Right lobe of liver (tissue), 6 donors: ENCODE measurements at regions not wholly inside any gene's neighbourhood (a gene's known extent, or its start where the extent isn't known, plus 50 kb on each side); places are given as distances from the start of the nearest gene placed in this dataset.

Experiments
- ATAC-seq, 4 donors: fragments of 200-7000 bp; cut with Tn5 transposase; one replicate each; pipeline ENCODE4 v1.9.1; 2020; ENCODE audit warnings: mild to moderate bottlenecking in 4 of 4, moderate library complexity in 4 of 4
- DNase-seq, 3 donors: peaks; one replicate each; pipeline ENCODE4 v3.0.0-alpha.2; 2020
- H3K27ac ChIP-seq, 3 donors: fragments of 200-600 bp; one replicate each; pipeline ENCODE4 v1.8.0; 2022
- H3K27me3 ChIP-seq, 2 donors: fragments of 200-600 bp; one replicate each; pipeline ENCODE4 v1.8.0; 2022
- H3K36me3 ChIP-seq, 4 donors: fragments of 200-600 bp; sonication (generic) in 1 of 4; one replicate each; pipeline versions ENCODE4 v1.5.1 to v1.8.0; 2017 to 2022; ENCODE audit warnings: control low read depth in 1 of 4
- H3K4me1 ChIP-seq, 4 donors: fragments of 200-600 bp; sonication (generic) in 1 of 4; one replicate each; pipeline versions ENCODE4 v1.5.1 to v1.8.0; 2017 to 2022; ENCODE audit warnings: control low read depth in 1 of 4
- H3K4me3 ChIP-seq, 3 donors: fragments of 200-600 bp; one replicate each; pipeline ENCODE4 v1.8.0; 2022
- H3K9me3 ChIP-seq, 4 donors: fragments of 200-600 bp; sonication (generic) in 1 of 4; one replicate each; pipeline versions ENCODE4 v1.5.1 to v1.8.0; 2017 to 2022; ENCODE audit warnings: control low read depth in 1 of 4
- CTCF ChIP-seq, 4 donors: fragments of 200-600 bp in 3 of 4; fragments of 450-650 bp in 1 of 4; IDR thresholded peaks; one replicate each; pipeline versions ENCODE4 v1.5.1 to v1.8.0; 2016 to 2022; ENCODE audit warnings: antibody characterized with exemption in 4 of 4, mild to moderate bottlenecking in 2 of 4
- POLR2A ChIP-seq: fragments of 450-650 bp; IDR thresholded peaks from one replicate; pipeline ENCODE4 v1.6.1; 2017; ENCODE audit warnings: antibody characterized with exemption, mild to moderate bottlenecking
- WGBS: methylation state at CpG from one replicate; pipeline ENCODE4 v1.1.6; 2018; ENCODE audit warnings: low coverage, low lambda C conversion rate; ENCODE audit not compliant: insufficient coverage; ENCODE audit errors: missing lambda C conversion rate; 5-methylcytosine and 5-hydroxymethylcytosine counted together
- intact Hi-C, 2 donors: fragments of 100-400 bp; cut with DNase I; formaldehyde crosslinking; loops; one replicate each; pipeline versions ENCODE4 v1.11.2 to v1.14.1; 2022
- donor health status: DM: no; HTN: yes; CAD: no.
- donor health status: DM: no; HTN: no; CAD: no.
- donor health status: DM: no; HTN: no; CAD: no.
- donor health status: DM: no; HTN: yes; CAD: no.
- donor health status: DM: no; HTN: yes; CAD: no.

DNA sequence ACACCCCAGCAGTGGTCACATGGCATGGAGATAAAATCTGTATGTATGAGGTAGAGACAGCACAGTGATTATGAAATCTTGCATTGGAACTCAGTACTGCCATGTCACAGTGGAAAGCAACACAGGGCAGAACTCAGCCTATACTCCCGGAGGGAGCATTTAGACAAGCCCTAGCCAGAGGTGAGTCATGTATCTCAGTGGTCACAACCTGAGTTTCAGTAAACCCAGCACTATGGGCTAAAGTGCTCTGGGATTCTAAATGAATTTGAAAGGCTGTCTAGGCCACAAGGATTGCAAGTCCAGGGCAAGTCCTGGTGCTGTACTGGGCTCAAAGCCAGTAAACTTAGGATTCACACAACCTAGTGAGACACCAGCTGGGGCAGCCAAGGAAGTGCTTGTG, 1717.1 kb upstream of the RAG2 start:
- Histone ChIP-seq H3K36me3 (no peaks in the 10 kb centered on the region), H3K27me3 (no peaks in the 10 kb centered on the region), H3K4me1 (no peaks in the 10 kb centered on the region), H3K4me3 (no peak overlapping the region), H3K9me3 (no peaks in the 10 kb centered on the region), H3K27ac (no peak overlapping the region)
- no peak for ATAC-seq
- no peak for TF ChIP-seq CTCF (IDR thresholded peaks at IDR 0.05)
- TF ChIP-seq POLR2A: no peak
- intact Hi-C loops: no loop called here
- DNase-seq: no peak
- WGBS: 100% methylated on average over 1 of the region's 1 CpG

DNA sequence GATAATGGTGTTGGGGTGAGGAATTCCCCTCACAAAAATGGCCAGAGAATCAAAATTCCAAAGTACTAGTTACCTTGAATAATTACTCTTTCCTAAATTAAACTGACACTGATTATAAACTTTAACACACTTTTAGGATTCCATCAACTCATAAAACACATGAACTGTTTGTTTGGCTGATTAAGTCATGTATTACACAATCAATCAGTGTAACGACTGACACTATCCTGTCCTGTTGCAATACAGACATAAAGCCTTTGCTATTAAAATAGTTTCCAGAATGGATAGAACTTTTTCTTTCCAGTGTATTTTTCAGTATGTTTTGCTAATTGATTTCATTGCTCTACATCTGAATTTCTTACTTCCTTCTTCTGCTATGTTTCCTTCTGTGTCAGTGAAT, 1709.4 kb upstream of the RAG2 start:
- intact Hi-C loops: no loop called here

GRCh38 chr11:38305682-38306081, 1707.6 kb upstream of the RAG2 start:
- DNase-seq (no peak), ATAC-seq (no peak)
- Histone ChIP-seq H3K9me3 (no peaks in the 10 kb centered on the region), H3K4me3 (no peak overlapping the region), H3K36me3 (no peaks in the 10 kb centered on the region), H3K27me3 (peaks cover 0 to 3% of the 10 kb centered on the region in 2 donors), H3K4me1 (no peaks in the 10 kb centered on the region), H3K27ac (no peak overlapping the region)
- TF ChIP-seq POLR2A (no peak), CTCF (IDR thresholded peaks at IDR 0.05) (no peak)
- WGBS: 45% methylated on average over 5 of the region's 6 CpGs
- intact Hi-C loops: no loop called here

More for the DNA sequence above, 1709.4 kb upstream of the RAG2 start:
- Histone ChIP-seq H3K9me3 (no peaks in the 10 kb centered on the region), H3K4me1 (no peaks in the 10 kb centered on the region), H3K36me3 (no peaks in the 10 kb centered on the region), H3K27me3 (peaks cover 0 to 3% of the 10 kb centered on the region in 2 donors), H3K4me3 (no peak overlapping the region), H3K27ac (no peak overlapping the region)
- DNase-seq (no peak), ATAC-seq (peak in 1 of 4 donors; percentile 15)
- 21% methylated on average over 1 of the region's 1 CpG for WGBS
- TF ChIP-seq CTCF (IDR thresholded peaks at IDR 0.05) (no peak), POLR2A (no peak)

DNA sequence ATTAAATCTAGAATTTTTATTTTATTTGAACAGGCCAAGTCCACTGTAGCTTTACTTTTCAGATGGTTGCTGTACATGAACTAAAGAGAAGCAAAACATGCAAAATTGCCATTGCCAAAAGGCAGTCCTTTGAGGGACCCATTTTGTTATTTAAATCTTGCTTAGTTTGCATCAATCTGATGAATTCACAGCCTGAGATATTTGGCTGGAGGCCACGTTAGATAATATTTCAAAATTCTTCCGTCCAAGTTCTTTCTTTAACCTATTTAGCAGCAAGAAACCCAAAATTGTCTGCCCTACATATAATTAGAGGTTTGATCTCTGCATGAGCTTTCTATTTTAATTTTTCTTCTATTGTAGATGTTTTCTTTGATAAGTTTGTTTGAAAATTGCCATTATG, 1706.9 kb upstream of the RAG2 start:
- H3K9me3 ChIP-seq: no peaks in the 10 kb centered on the region
- intact Hi-C loops: no loop called here
- H3K4me3 ChIP-seq: no peak overlapping the region
- ATAC-seq (no peak), DNase-seq (no peak)
- no peaks in the 10 kb centered on the region for H3K4me1 ChIP-seq
- H3K36me3 ChIP-seq: no peaks in the 10 kb centered on the region
- WGBS: 34% methylated on average over 2 of the region's 2 CpGs
- peaks cover 0 to 3% of the 10 kb centered on the region in 2 donors for H3K27me3 ChIP-seq
- no peak for TF ChIP-seq POLR2A
- TF ChIP-seq CTCF (IDR thresholded peaks at IDR 0.05): no peak
- H3K27ac ChIP-seq: no peak overlapping the region

DNA sequence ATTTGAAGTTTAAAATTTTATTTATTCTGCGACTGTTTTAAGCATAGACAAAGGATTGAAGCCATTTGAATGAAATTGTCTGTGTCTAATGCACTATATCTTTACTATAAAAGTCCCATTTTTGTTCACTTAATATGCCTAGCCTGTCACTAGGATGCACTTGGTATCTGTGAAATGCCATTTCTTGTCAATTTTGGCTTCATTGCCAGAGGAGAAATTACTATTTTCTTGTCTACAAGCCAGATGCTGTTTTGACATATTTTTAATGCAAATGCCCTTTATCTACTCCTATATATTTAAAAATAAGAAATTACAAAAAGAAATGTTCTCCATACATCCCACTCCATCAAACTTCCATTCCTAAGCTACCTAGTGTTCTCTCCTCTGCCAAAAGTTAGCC, 1704.5 kb upstream of the RAG2 start:
- Histone ChIP-seq H3K9me3 (no peaks in the 10 kb centered on the region), H3K27ac (no peak overlapping the region), H3K4me3 (no peak overlapping the region), H3K4me1 (no peaks in the 10 kb centered on the region), H3K36me3 (no peaks in the 10 kb centered on the region), H3K27me3 (no peaks in the 10 kb centered on the region)
- DNase-seq (no peak), ATAC-seq (no peak)
- intact Hi-C loops: no loop called here
- TF ChIP-seq CTCF (IDR thresholded peaks at IDR 0.05) (no peak), POLR2A (no peak)
- 0% methylated on average over 1 of the region's 1 CpG for WGBS
